SK-N-MC (cell line): ENCODE measurements at regions not wholly inside any gene's neighbourhood (a gene's known extent, or its start where the extent isn't known, plus 50 kb on each side); places are given as distances from the start of the nearest gene placed in this dataset.

Experiments
- DNase-seq: peaks from one replicate; pipeline ENCODE4 v3.0.0-alpha.2; 2011; ENCODE audit warnings: low read depth, low spot score
- H3K27ac ChIP-seq: fragments of 200-600 bp; sonication (generic); 2 replicates; pipeline ENCODE4 v1.5.1; 2016; ENCODE audit warnings: mixed run types
- H3K36me3 ChIP-seq: fragments of 200-600 bp; sonication (generic); 2 replicates; pipeline ENCODE4 v1.6.1; 2017; ENCODE audit warnings: antibody characterized with exemption, low read length, mixed read lengths; ENCODE audit not compliant: insufficient read depth
- H3K4me3 ChIP-seq: fragments of 200-600 bp; sonication (generic); 2 replicates; pipeline ENCODE4 v1.5.1; 2016
- H3K9ac ChIP-seq: fragments of 200-600 bp; sonication (generic); 2 replicates; pipeline ENCODE4 v1.8.0; 2017; ENCODE audit warnings: mixed run types, mixed read lengths; ENCODE audit not compliant: insufficient read length
- H3K9me3 ChIP-seq: fragments of 200-600 bp; sonication (generic); 2 replicates; pipeline ENCODE4 v1.6.1; 2017; ENCODE audit warnings: low read depth, mild to moderate bottlenecking, antibody characterized with exemption, low read length, moderate library complexity, mixed read lengths
- EZH2 ChIP-seq: fragments of 200-600 bp; sonication (generic); IDR thresholded peaks from one replicate; pipeline ENCODE4 v1.6.1; 2017; ENCODE audit warnings: antibody characterized with exemption
- FOXP2 ChIP-seq: optimal IDR thresholded peaks from 2 replicates; pipeline ENCODE3; 2011; ENCODE audit warnings: mild to moderate bottlenecking, moderate library complexity; ENCODE audit not compliant: insufficient read depth; ENCODE audit errors: extremely low read length, control extremely low read depth
- POLR2AphosphoS5 ChIP-seq: IDR thresholded peaks from 2 replicates; pipeline ENCODE4 v1.6.1; 2012; ENCODE audit warnings: mild to moderate bottlenecking, low read depth, low read length, borderline replicate concordance

DNA sequence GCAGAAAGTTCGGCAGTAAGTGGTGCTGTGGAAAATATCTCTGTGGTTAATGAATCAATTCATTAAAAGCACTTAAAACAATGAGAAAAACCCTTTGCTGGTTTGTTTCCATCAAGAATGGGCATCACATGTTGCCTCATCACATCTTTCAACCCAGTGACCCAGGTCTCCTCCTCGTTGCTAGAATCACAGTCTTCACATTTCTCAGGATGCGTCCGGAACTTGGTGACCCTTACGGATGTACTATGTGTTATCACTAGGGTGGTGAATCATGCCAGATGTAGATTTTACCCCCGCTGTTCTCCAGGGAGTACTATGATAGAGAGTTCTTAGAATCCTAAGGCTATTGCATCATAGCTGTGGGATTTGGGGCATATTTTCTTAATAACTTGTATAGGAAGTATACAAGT is 217.9 kb upstream of the KLF4 start:
- TF ChIP-seq EZH2: no peak
- Histone ChIP-seq H3K36me3 (no peaks in the 10 kb centered on the region), H3K4me3 (no peak overlapping the region), H3K27ac (no peak overlapping the region), H3K9ac (no peak overlapping the region), H3K9me3 (no peaks in the 10 kb centered on the region)
- no peak for DNase-seq

GRCh38 chr9:107706701-107707427 is 217.3 kb upstream of the KLF4 start:
- no peak for DNase-seq

DNA sequence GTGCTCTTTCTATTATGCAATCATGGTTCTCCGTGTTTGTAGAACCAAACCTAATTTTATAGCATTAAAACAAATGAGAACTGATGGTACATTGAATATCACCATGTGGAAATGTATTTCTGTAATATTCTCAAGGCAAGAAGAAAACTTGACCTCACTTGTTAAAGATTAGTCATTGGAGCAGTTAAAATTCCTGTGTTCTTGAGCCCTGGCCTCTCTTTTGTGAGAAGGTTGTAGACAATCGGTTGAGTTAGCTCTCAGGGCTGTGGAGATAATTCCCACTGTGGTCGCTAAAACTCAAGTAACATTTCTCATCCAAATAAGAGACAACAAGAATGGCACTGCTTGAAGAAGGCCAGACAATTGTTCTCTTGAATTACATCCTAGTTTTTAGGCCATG is 216.0 kb upstream of the KLF4 start:
- no peak overlapping the region for H3K9ac ChIP-seq
- H3K36me3 ChIP-seq: no peaks in the 10 kb centered on the region
- H3K4me3 ChIP-seq: no peak overlapping the region
- TF ChIP-seq POLR2AphosphoS5 (no peak), FOXP2 (no peak), EZH2 (no peak)
- H3K9me3 ChIP-seq: no peaks in the 10 kb centered on the region
- H3K27ac ChIP-seq: no peak overlapping the region
- no peak for DNase-seq

More at GRCh38 chr9:107706701-107707427, 217.3 kb upstream of the KLF4 start:
- TF ChIP-seq FOXP2: no peak
- TF ChIP-seq EZH2: no peak
- no peak for TF ChIP-seq POLR2AphosphoS5
- H3K9me3 ChIP-seq: no peaks in the 10 kb centered on the region
- H3K9ac ChIP-seq: no peak overlapping the region
- H3K27ac ChIP-seq: no peak overlapping the region
- no peak overlapping the region for H3K4me3 ChIP-seq
- H3K36me3 ChIP-seq: no peaks in the 10 kb centered on the region

- Histone ChIP-seq H3K36me3 (no peaks in the 10 kb centered on the region), H3K27ac (no peak overlapping the region), H3K9me3 (no peaks in the 10 kb centered on the region), H3K4me3 (no peak overlapping the region), H3K9ac (no peak overlapping the region)
- no peak for TF ChIP-seq POLR2AphosphoS5
- TF ChIP-seq FOXP2: no peak
- TF ChIP-seq EZH2: no peak
- no peak for DNase-seq
Observed at GRCh38 chr9:107704774-107705173, 215.2 kb upstream of the KLF4 start.

- no peak for DNase-seq
- TF ChIP-seq EZH2 (no peak), POLR2AphosphoS5 (no peak), FOXP2 (no peak)
Observed at GRCh38 chr9:107703651-107704050, 214.1 kb upstream of the KLF4 start.

GRCh38 chr9:107700847-107701246 is 211.3 kb upstream of the KLF4 start:
- Histone ChIP-seq H3K9me3 (no peaks in the 10 kb centered on the region), H3K4me3 (no peak overlapping the region), H3K36me3 (no peaks in the 10 kb centered on the region), H3K27ac (no peak overlapping the region), H3K9ac (no peak overlapping the region)
- DNase-seq: no peak
- no peak for TF ChIP-seq EZH2
- no peak for TF ChIP-seq FOXP2
- no peak for TF ChIP-seq POLR2AphosphoS5

More at GRCh38 chr9:107703651-107704050, 214.1 kb upstream of the KLF4 start:
- no peak overlapping the region for H3K4me3 ChIP-seq
- H3K36me3 ChIP-seq: no peaks in the 10 kb centered on the region
- no peak overlapping the region for H3K9ac ChIP-seq
- no peaks in the 10 kb centered on the region for H3K9me3 ChIP-seq
- H3K27ac ChIP-seq: no peak overlapping the region

GRCh38 chr9:107699231-107699630 is 209.7 kb upstream of the KLF4 start:
- no peak overlapping the region for H3K27ac ChIP-seq
- no peaks in the 10 kb centered on the region for H3K36me3 ChIP-seq
- no peak for TF ChIP-seq POLR2AphosphoS5
- TF ChIP-seq FOXP2: no peak
- no peak for TF ChIP-seq EZH2
- no peak for DNase-seq
- no peaks in the 10 kb centered on the region for H3K9me3 ChIP-seq
- H3K4me3 ChIP-seq: no peak overlapping the region
- H3K9ac ChIP-seq: no peak overlapping the region

GRCh38 chr9:107698779-107699178 is 209.2 kb upstream of the KLF4 start:
- Histone ChIP-seq H3K36me3 (no peaks in the 10 kb centered on the region), H3K9ac (no peak overlapping the region), H3K4me3 (no peak overlapping the region), H3K27ac (no peak overlapping the region), H3K9me3 (no peaks in the 10 kb centered on the region)
- no peak for TF ChIP-seq FOXP2
- no peak for TF ChIP-seq POLR2AphosphoS5
- TF ChIP-seq EZH2: no peak
- no peak for DNase-seq

DNA sequence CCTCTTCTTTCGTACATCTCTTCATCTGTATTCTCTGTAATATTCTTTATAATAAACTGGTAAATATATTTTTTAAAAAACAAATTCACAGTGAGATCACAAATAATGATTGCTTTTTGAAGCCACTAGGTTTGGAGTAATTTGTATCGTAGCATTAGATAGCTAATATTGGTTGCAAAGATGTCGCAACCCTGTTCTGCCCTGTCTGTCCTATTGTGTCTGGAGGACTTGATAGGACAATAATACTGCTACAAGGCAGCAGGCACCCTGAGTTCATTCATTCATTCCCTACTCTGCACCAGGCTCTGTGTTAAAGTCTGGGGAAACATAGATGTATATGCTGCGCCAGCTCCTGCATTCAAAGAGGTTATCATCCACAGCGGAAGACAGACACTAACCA is 206.7 kb upstream of the KLF4 start:
- H3K27ac ChIP-seq: no peak overlapping the region
- H3K9ac ChIP-seq: no peak overlapping the region
- H3K4me3 ChIP-seq: no peak overlapping the region
- DNase-seq: no peak
- H3K9me3 ChIP-seq: no peaks in the 10 kb centered on the region
- TF ChIP-seq POLR2AphosphoS5: no peak
- TF ChIP-seq FOXP2: no peak
- TF ChIP-seq EZH2: no peak
- no peaks in the 10 kb centered on the region for H3K36me3 ChIP-seq
